ENCODE measurements at regions not wholly inside any gene's neighbourhood (a gene's known extent, or its start where the extent isn't known, plus 50 kb on each side); places are given as distances from the start of the nearest gene placed in this dataset.
"Not testable (repeated sequence)": the region's sequence is repeated elsewhere in the genome, so short reads cannot be mapped to it uniquely, and the experiment has no call there.

GRCh38 chr3:161920196-161920595 is 423.6 kb downstream of the OTOL1 start:
- DNase-seq, result no peak

DNA sequence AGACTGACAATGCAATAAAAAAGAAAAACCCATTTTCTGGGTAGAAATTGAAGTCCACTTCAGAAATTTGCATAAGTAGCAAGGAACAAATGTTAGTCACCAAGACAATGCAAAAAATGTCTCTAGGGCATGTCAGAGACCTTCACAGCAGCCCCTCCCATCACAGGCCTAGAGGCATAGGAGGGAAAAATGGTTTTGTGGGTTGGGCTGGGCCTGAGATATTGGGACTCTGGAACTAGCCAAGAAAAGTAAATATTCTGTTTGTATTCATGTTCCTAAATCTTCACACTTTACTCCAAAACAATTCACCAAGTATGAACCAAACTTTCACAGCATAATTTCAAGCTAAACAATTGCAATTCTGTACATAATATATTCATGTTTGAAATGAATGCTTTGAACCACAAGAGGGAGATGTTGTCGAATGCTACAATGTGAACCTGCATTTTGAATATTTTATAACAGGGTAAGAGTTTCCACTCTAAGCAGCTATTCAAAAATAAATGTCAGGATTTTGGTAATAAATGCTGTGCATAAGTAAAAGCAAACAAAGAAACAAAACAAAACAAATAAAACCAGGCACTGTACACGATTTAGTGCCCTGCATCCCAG is 429.2 kb downstream of the OTOL1 start:
- no peak for DNase-seq

- no peak for DNase-seq
Observed at GRCh38 chr3:161927131-161927530, 430.5 kb downstream of the OTOL1 start.

DNA sequence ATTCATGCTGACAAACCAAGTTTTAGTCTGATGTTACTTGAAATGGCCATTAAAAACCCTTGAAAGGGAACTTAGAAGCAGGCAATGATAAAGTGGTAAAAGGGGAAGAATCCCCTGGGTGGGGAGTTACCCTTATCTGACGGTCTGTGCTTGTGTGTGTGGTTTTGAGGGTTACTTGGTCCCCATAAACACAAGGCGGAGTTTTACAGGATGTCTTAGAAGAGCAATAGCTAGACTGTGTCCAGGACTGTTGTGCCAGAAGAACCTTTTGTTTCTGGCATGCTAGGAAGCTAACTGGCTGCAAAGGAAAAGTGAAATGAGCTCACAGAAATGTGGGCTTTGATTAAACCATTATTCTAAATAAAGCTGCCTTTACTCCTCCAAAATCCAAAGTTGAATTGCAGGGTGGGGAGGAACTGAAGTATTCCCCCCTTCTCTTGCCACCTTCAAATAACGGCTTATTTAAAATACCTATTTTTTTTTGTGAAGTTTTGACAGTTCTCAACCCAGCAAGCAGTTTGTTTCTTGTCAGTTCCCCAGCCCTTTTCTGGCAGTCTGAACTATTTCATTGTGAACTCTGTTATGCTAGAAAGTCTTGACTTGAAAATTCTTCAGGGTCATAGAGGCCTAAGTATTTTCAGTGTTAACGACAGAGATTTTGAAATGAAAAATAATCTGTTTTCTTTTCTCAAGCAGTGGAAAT is 443.5 kb downstream of the OTOL1 start:
- DNase-seq, result no peak

DNA sequence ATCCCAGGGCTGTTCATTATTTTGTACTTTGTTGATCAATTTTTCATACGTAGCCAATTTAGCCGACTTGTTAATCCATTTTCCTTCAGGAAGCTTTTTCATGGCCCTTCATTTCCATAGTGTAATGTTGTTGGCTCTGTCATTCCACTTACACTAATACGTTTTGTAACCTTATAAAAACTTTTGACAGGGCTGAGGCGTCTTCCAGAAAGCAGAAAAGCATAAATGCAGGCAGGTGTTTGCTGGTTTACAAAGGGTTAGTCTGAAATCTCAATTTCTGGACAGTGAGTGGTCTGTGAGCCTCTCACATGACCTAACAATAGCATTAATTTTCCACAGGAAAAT is 444.0 kb downstream of the OTOL1 start:
- no peak for DNase-seq

DNA sequence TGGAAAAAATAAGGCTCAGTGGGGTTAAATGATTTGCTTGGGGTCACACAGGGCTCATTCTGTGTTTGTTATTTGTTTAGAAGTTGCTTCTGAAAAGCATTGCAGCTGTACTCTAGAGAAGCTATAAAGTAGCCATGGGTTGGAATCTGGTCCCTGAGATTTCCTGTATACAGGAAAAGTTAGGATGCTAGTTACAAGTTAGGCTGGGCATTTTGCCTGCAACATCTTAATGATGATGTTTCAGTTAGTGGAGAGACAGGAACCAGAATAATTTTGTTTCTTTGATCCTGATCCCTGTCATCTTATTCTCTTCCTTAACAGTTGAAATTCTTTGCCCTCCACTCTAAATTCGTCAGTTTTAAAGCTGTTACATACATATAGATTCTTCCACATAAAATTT is 445.3 kb downstream of the OTOL1 start:
- DNase-seq, result no peak

DNA sequence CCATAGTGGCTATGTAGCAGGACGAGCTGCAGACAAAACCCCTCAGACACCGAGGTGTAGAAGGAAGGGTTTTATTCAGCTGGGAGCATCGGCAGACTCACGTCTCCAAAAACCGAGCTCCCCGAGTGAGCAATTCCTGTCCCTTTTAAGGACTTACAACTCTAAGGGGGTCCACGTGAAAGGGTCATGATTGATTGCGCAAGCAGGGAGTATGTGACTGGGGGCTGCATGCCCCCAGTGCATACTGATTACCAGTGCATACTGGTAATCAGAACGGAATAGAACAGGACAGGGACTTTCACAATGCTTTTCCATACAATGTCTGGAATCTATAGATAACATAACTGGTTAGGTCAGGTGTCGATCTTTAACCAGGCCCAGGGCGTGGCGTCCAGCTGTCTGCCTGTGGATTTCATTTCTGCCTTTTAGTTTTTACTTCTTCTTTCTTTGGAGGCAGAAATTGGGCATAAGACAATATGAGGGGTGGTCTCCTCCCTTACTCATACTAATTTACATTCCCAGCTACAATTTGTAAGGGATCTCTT is 447.3 kb downstream of the OTOL1 start:
- not testable (repeated sequence) for DNase-seq

GRCh38 chr3:161946443-161946960 is 449.9 kb downstream of the OTOL1 start:
- DNase-seq, result no peak

DNA sequence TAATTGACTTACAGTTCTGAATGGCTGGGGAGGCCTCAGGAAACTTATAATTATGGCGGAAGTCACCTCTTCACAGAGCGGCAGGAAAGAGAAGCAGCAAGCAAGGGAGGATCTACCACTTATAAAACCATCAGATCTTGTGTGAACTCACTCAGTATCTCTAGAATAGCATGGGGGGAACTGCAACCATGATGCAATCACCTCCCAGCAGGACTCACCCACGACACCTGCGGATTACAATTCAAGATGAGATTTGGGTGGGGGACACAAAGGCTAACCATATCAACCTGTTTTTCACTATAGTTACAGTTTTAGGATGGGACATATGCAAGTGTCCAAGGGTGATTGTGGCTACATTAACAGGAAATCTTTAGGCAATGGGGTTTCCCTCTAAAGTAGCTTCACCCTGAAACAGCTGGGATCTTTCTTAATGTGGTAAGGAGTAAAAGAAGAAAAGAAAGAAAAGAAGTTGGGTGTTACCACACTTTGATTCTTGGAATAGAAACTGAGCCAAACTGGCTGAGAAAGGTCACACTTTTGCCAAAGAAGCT is 453.8 kb downstream of the OTOL1 start:
- no peak for DNase-seq

GRCh38 chr3:161957467-161957866 is 460.9 kb downstream of the OTOL1 start:
- DNase-seq, result no peak

- DNase-seq, result no peak
Observed at GRCh38 chr3:161964857-161965256, 468.2 kb downstream of the OTOL1 start.

DNA sequence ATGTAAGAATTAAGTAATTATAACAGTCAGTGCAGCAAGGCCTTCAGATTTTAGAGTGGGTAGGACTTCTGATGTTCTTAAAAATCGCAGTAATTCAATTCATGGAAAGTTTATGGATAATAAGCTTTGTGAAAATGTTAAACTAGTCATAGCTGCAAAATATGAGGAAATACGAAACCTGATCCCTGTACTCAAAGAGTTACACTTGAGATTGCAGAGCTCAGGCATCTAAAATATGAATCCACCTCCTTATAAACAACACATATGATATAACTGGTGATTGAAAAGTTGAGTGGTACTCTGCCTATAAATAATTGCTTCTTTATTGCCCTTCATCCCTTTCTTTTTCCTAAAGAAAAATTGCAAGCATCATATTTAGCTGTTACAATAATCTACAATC is 473.3 kb downstream of the OTOL1 start:
- no peak for DNase-seq

- DNase-seq, result no peak
Observed at GRCh38 chr3:161975201-161975600, 478.6 kb downstream of the OTOL1 start.

- no peak for DNase-seq
Observed at GRCh38 chr3:161977063-161977462, 480.5 kb downstream of the OTOL1 start.

GRCh38 chr3:161977850-161978249 is 481.2 kb downstream of the OTOL1 start:
- DNase-seq, result no peak

DNA sequence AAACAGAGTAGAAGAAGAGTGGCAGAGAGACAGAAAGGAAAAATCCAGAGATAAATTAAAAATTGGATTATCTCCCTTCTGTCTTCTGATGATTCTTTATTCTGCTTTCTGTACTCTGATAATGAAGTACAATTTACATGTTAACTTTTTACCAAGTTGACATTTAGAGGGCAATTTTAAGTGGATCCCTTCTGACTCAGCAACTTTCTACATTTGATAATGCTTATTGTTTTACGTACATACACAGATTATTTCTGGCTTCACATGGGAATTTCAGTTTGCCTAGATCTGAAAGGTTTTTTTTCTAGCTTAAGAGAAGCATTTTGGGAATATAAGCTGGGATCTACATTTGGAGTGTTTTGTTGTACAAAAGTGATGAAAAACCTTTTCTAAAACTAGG is 491.3 kb downstream of the OTOL1 start:
- DNase-seq, result no peak

- no peak for DNase-seq
Observed at GRCh38 chr3:161989012-161989411, 492.4 kb downstream of the OTOL1 start.

DNA sequence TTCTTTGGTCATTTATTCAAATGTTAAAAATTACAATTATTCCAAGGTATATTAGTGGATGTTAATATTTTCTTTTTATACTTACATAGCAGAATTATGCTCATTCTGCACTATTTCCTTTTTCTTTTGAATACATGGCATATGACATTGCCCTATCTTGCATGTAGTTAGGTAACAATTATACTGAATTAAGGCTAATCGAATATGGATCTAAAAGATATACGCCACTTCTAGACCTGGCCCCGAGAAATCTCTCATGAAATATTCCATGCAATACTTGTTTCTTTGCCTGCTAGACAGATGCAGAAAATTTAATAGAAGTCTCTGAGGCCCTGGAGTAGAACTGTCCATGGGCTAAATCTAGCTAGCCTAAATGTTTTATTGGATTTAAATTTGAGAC is 493.4 kb downstream of the OTOL1 start:
- no peak for DNase-seq

GRCh38 chr3:161991901-161992540 is 495.4 kb downstream of the OTOL1 start:
- DNase-seq, result no peak

DNA sequence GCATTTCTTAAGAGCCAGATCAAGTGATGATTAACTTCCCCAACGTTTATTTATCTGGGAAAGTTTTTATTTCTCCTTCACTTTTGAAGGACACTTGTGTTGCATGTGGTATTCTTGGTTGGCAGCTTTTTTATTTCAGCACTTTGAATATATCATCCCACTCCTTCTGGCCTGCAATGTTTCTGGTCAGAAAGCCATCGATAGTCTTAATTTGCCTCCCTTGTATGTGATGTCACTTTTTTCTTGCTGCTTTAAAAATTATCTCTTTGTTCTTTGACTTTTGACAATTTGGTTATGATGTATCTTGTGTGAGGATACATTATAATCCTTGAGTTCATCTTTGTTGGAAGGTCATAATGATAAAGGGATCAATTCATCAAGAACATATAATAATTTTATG is 503.2 kb downstream of the OTOL1 start:
- DNase-seq, result no peak

DNA sequence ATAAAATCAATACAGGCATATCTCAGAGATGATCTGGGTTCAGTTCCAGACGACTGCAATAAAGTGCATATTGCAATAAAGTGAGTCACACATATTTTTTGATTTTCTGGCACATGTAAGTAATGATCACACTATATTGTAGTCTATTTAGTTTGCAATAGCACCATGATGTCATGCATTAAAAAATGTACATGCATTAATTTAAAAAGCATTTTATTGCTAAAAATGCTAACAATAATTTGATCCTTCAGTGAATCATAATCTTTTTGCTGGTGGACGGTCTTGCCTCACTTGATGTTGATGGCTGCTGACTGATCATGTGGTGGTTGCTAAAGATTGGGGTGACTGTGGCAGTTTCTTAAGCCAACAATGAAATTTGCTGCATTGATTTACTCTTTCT is 511.1 kb downstream of the OTOL1 start:
- no peak for DNase-seq

GRCh38 chr3:162012633-162013032 is 516.0 kb downstream of the OTOL1 start:
- DNase-seq, result no peak

DNA sequence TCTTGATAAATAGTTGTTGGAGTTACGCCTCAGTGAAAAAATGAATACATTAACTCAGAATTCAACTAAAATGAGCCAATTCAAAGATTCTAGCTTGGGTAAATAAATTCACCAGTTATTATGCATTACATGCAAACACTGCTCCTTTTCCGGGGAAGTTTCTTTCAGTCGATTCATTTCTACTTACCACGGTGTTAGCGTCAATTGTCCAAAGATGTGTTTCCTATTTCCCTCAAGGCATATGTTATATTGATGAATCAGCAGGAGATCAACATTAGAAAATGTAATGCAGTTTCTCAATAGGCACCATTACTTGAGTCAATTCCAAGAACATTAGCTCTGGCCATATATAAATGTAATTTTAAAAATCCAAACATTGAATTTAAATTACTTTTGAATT is 517.7 kb downstream of the OTOL1 start:
- DNase-seq, result no peak

All from occipital lobe (tissue), 1 donor.